ENCODE measurements at regions not wholly inside any gene's neighbourhood (a gene's known extent, or its start where the extent isn't known, plus 50 kb on each side); places are given as distances from the start of the nearest gene placed in this dataset.

- Mint-ChIP-seq H3K4me1 (no peaks in the 10 kb centered on the region), H3K9me3 (peaks cover 7% of the 10 kb centered on the region), H3K4me3 (no peak overlapping the region), H3K27ac (no peak overlapping the region), H3K36me3 (ENCODE audit: low read depth) (no peaks in the 10 kb centered on the region), H3K27me3 (no peaks in the 10 kb centered on the region)
- POLR2A ChIA-PET: no interaction called here
- intact Hi-C loops (cut with micrococcal nuclease): no loop called here
- DNase-seq (no peak), ATAC-seq (ENCODE audit: low read depth) (no peak)
- no peak for TF ChIP-seq CTCF (IDR thresholded peaks at IDR 0.05)
- CTCF ChIA-PET: no interaction called here
Measured at GRCh38 chr1:188188317-188188716, 1359.6 kb downstream of the PLA2G4A start.

GRCh38 chr1:188194916-188195315 lies 1366.2 kb downstream of the PLA2G4A start:
- intact Hi-C loops (cut with micrococcal nuclease): no loop called here
- DNase-seq (no peak), ATAC-seq (ENCODE audit: low read depth) (no peak)
- H3K4me1 Mint-ChIP-seq: no peaks in the 10 kb centered on the region
- no peak overlapping the region for H3K27ac Mint-ChIP-seq
- H3K9me3 Mint-ChIP-seq: peaks cover 4% of the 10 kb centered on the region
- no peak for TF ChIP-seq CTCF (IDR thresholded peaks at IDR 0.05)
- ChIA-PET POLR2A (no interaction called here), CTCF (no interaction called here)
- H3K4me3 Mint-ChIP-seq: no peak overlapping the region
- H3K36me3 Mint-ChIP-seq (ENCODE audit: low read depth): no peaks in the 10 kb centered on the region
- no peaks in the 10 kb centered on the region for H3K27me3 Mint-ChIP-seq

DNA sequence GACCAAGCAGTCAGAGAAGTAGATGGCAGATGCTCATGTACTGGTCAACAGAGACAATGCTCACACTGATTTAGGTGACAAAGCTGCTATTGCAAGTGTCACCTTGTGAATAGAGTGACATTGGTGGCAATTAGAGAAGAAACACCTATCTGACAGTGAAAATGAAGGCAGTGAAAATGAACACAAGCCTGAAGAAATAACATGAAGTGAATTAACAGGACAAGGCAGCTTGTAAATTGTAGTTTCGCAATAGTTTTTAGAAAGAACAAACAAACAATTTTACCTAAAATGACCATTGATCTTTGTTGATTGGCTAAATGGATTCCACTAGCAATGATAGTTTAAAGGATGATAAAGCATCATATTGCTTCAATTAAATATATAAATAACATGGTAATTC lies 1389.5 kb downstream of the PLA2G4A start:
- no peaks in the 10 kb centered on the region for H3K4me1 Mint-ChIP-seq
- H3K36me3 Mint-ChIP-seq (ENCODE audit: low read depth): no peaks in the 10 kb centered on the region
- H3K27ac Mint-ChIP-seq: no peak overlapping the region
- ChIA-PET POLR2A (no interaction called here), CTCF (no interaction called here)
- ATAC-seq (ENCODE audit: low read depth): no peak
- intact Hi-C loops (cut with micrococcal nuclease): no loop called here
- H3K4me3 Mint-ChIP-seq: no peak overlapping the region
- peaks cover 7% of the 10 kb centered on the region for H3K9me3 Mint-ChIP-seq
- H3K27me3 Mint-ChIP-seq: no peaks in the 10 kb centered on the region
- DNase-seq: no peak
- TF ChIP-seq CTCF (IDR thresholded peaks at IDR 0.05): no peak

GRCh38 chr1:188220051-188220450 lies 1391.3 kb downstream of the PLA2G4A start:
- intact Hi-C loops (cut with micrococcal nuclease): no loop called here
- H3K4me1 Mint-ChIP-seq: no peaks in the 10 kb centered on the region
- no peak for TF ChIP-seq CTCF (IDR thresholded peaks at IDR 0.05)
- H3K27me3 Mint-ChIP-seq: no peaks in the 10 kb centered on the region
- no peak for ATAC-seq (ENCODE audit: low read depth)
- H3K27ac Mint-ChIP-seq: no peak overlapping the region
- ChIA-PET POLR2A (no interaction called here), CTCF (no interaction called here)
- no peak for DNase-seq
- peaks cover 5% of the 10 kb centered on the region for H3K9me3 Mint-ChIP-seq
- no peaks in the 10 kb centered on the region for H3K36me3 Mint-ChIP-seq (ENCODE audit: low read depth)
- no peak overlapping the region for H3K4me3 Mint-ChIP-seq

DNA sequence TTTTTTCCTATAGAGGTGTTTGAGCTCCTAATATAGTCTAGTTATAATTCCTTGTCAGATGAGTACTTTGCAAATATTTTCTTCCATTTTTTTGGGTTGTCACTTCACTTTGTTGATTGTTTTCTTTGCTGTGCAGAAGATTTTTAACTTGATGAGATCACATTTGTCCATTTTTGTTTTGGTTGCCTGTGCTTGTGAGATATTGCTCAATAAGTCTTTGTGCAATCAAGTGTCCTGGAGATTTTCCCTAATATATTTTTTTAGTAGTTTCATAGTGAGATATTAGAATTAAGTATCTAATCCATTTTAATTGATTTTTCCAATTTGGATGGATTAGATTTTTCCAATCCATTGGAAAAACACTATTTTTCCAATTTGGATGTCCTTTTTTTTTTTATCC lies 1395.5 kb downstream of the PLA2G4A start:
- peaks cover 5% of the 10 kb centered on the region for H3K9me3 Mint-ChIP-seq
- ChIA-PET CTCF (interaction anchor here (0.6 kb wide), 1 partner anchor 11 kb away, joined by 3 read pairs; no protein-coding TSS in a partner anchor), POLR2A (no interaction called here)
- intact Hi-C loops (cut with micrococcal nuclease): no loop called here
- DNase-seq (no peak), ATAC-seq (ENCODE audit: low read depth) (no peak)
- no peak overlapping the region for H3K4me3 Mint-ChIP-seq
- H3K36me3 Mint-ChIP-seq (ENCODE audit: low read depth): no peaks in the 10 kb centered on the region
- TF ChIP-seq CTCF (IDR thresholded peaks at IDR 0.05): no peak
- H3K27me3 Mint-ChIP-seq: no peaks in the 10 kb centered on the region
- no peak overlapping the region for H3K27ac Mint-ChIP-seq
- no peaks in the 10 kb centered on the region for H3K4me1 Mint-ChIP-seq

Measured in activated B cell treated with CpG ODN at 0.5 μM for 24 hours (primary cell).